WTC11 (cell line): ENCODE measurements at regions not wholly inside any gene's neighbourhood (a gene's known extent, or its start where the extent isn't known, plus 50 kb on each side); places are given as distances from the start of the nearest gene placed in this dataset.

Source experiments
- ATAC-seq: fragments of 200-7000 bp; cut with Tn5 transposase; 2 replicates; pipeline ENCODE4 v1.10.0; 2021; ENCODE audit warnings: mild to moderate bottlenecking, moderate library complexity
- CTCF ChIA-PET: fragments of 300-600 bp; sonication (Branson Sonifier 250); formaldehyde crosslinking; loops from one replicate; lab custom pipeline; 2021; ENCODE audit warnings: antibody characterized with exemption; lab: Charles Lee
- POLR2A ChIA-PET: fragments of 350-600 bp; sonication (Branson Sonifier 250); formaldehyde crosslinking; loops from one replicate; lab custom pipeline; 2021; ENCODE audit warnings: antibody characterized with exemption; lab: Charles Lee
- DNase-seq: peaks from one replicate; pipeline ENCODE4 v3.0.0; 2021; ENCODE audit warnings: low spot score
- H3K27ac Mint-ChIP-seq: 2 replicates; pipeline ENCODE4 v1.8.0; 2021; ENCODE audit warnings: mixed read lengths
- H3K27me3 Mint-ChIP-seq: 2 replicates; pipeline ENCODE4 v1.8.0; 2021; ENCODE audit warnings: low read depth, mild to moderate bottlenecking, moderate library complexity, mixed read lengths
- H3K36me3 Mint-ChIP-seq: 2 replicates; pipeline ENCODE4 v1.8.0; 2021; ENCODE audit warnings: mixed read lengths
- H3K4me1 Mint-ChIP-seq: 2 replicates; pipeline ENCODE4 v1.8.0; 2022; ENCODE audit warnings: mixed read lengths
- H3K4me3 Mint-ChIP-seq: 2 replicates; pipeline ENCODE4 v1.8.0; 2021; ENCODE audit warnings: mild to moderate bottlenecking, moderate library complexity, mixed read lengths
- H3K9me3 Mint-ChIP-seq: 2 replicates; pipeline ENCODE4 v1.8.0; 2021; ENCODE audit warnings: mixed read lengths
- ATF2 ChIP-seq: sonication (generic); formaldehyde crosslinking; IDR thresholded peaks from 2 replicates; pipeline ENCODE4 v1.8.1; 2022; ENCODE audit warnings: low read depth, missing genetic modification reagents, borderline replicate concordance
- ATF6 ChIP-seq: sonication (generic); formaldehyde crosslinking; IDR thresholded peaks from 2 replicates; pipeline ENCODE4 v1.8.1; 2023; ENCODE audit warnings: mild to moderate bottlenecking, missing genetic modification reagents
- CBFB ChIP-seq: sonication (generic); formaldehyde crosslinking; IDR thresholded peaks from 2 replicates; pipeline ENCODE4 v1.8.1; 2022; ENCODE audit warnings: mild to moderate bottlenecking, low read depth, missing genetic modification reagents
- ETV6 ChIP-seq: sonication (generic); formaldehyde crosslinking; IDR thresholded peaks from 2 replicates; pipeline ENCODE4 v1.8.1; 2022; ENCODE audit warnings: mild to moderate bottlenecking, missing genetic modification reagents
- FOXJ3 ChIP-seq: sonication (generic); formaldehyde crosslinking; IDR thresholded peaks from 2 replicates; pipeline ENCODE4 v1.9.0; 2021; ENCODE audit warnings: missing genetic modification reagents, mild to moderate bottlenecking, borderline replicate concordance
- FOXP1 ChIP-seq: sonication (generic); formaldehyde crosslinking; IDR thresholded peaks from 2 replicates; pipeline ENCODE4 v1.8.0; 2022; ENCODE audit warnings: missing genetic modification reagents, mild to moderate bottlenecking, moderate library complexity, borderline replicate concordance
- NFYB ChIP-seq: sonication (generic); formaldehyde crosslinking; conservative IDR thresholded peaks from 2 replicates; pipeline ENCODE4 v1.8.0; 2022; ENCODE audit warnings: low read depth, missing genetic modification reagents
- NR1H2 ChIP-seq: sonication (generic); formaldehyde crosslinking; IDR thresholded peaks from 2 replicates; pipeline ENCODE4 v1.9.0; 2021; ENCODE audit warnings: mild to moderate bottlenecking, moderate library complexity, missing genetic modification reagents
- PRDM15 ChIP-seq: sonication (generic); formaldehyde crosslinking; IDR thresholded peaks from 2 replicates; pipeline ENCODE4 v1.8.0; 2022; ENCODE audit warnings: missing genetic modification reagents
- PRRX2 ChIP-seq: fragments of 250-450 bp; sonication (Bioruptor Pico); IDR thresholded peaks from 2 replicates; pipeline ENCODE4 v1.8.0; 2021; ENCODE audit warnings: mild to moderate bottlenecking
- STAT6 ChIP-seq: sonication (generic); formaldehyde crosslinking; conservative IDR thresholded peaks from 2 replicates; pipeline ENCODE4 v1.8.1; 2023; ENCODE audit warnings: mild to moderate bottlenecking, low read depth, missing genetic modification reagents, moderate library complexity
- TEAD1 ChIP-seq: sonication (generic); formaldehyde crosslinking; IDR thresholded peaks from 2 replicates; pipeline ENCODE4 v1.8.0; 2022; ENCODE audit warnings: mild to moderate bottlenecking, missing genetic modification reagents
- TEAD4 ChIP-seq: sonication (generic); formaldehyde crosslinking; IDR thresholded peaks from 2 replicates; pipeline ENCODE4 v1.8.0; 2022; ENCODE audit warnings: mild to moderate bottlenecking, missing genetic modification reagents
- USF2 ChIP-seq: sonication (generic); formaldehyde crosslinking; IDR thresholded peaks from 2 replicates; pipeline ENCODE4 v1.8.1; 2023; ENCODE audit warnings: mild to moderate bottlenecking, missing genetic modification reagents, moderate library complexity
- ZNF121 ChIP-seq: sonication (generic); formaldehyde crosslinking; IDR thresholded peaks from 2 replicates; pipeline ENCODE4 v1.8.0; 2023; ENCODE audit warnings: missing genetic modification reagents
- ZNF219 ChIP-seq: sonication (generic); formaldehyde crosslinking; IDR thresholded peaks from 2 replicates; pipeline ENCODE4 v1.8.0; 2023; ENCODE audit warnings: missing genetic modification reagents, mild to moderate bottlenecking, borderline replicate concordance
- ZNF232 ChIP-seq: sonication (generic); formaldehyde crosslinking; IDR thresholded peaks from 2 replicates; pipeline ENCODE4 v1.8.0; 2022; ENCODE audit warnings: mild to moderate bottlenecking, missing genetic modification reagents
- ZNF512 ChIP-seq: sonication (generic); formaldehyde crosslinking; IDR thresholded peaks from 2 replicates; pipeline ENCODE4 v1.8.1; 2022; ENCODE audit warnings: missing genetic modification reagents, borderline replicate concordance
- ZNF671 ChIP-seq: fragments of 250-450 bp; sonication (Bioruptor Pico); IDR thresholded peaks from 2 replicates; pipeline ENCODE4 v1.8.0; 2021; ENCODE audit warnings: mild to moderate bottlenecking
- TF ChIP-seq, protein P1 (sequence below): sonication (generic); formaldehyde crosslinking; IDR thresholded peaks from 2 replicates; pipeline ENCODE4 v1.8.0; 2022; ENCODE audit warnings: mild to moderate bottlenecking, missing genetic modification reagents

- TF ChIP-seq FOXJ3 (CRISPR knock-in tag) (no peak), NR1H2 (no peak), CBFB (no peak), ZNF121 (CRISPR knock-in tag) (no peak), FOXP1 (no peak), ZNF232 (CRISPR knock-in tag) (no peak), ATF6 (CRISPR knock-in tag) (no peak), STAT6 (no peak), ZNF512 (CRISPR knock-in tag) (no peak)
Measured at GRCh38 chr2:579961-580360, 97.2 kb downstream of the TMEM18 start (continued).

DNA sequence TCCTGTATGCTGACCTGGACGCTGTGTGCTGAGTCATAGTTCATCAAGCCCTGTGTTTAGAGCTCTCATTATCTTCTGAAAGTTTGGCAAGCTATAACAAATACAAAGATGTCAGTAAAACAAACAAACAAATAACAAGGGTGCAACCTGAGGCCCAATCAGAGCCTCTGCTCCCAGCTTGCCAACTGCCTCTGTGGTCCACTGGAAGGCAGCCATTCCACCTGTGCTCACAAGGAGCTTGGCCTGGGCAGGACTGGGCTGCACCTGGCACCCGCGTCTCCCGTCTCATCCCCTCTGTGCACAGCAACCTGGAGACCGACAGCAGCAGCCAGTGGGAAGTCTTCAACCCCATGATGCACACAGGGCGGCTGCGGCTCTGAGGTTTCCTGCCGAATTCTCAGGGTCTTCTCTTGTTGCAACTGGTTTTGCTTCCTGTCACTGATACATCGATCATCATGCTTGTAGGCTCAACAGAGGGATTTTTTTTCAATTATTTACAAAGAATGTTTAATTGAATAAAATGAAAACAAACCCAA lies 97.8 kb downstream of the TMEM18 start:
- Mint-ChIP-seq H3K9me3 (peaks cover 10% of the 10 kb centered on the region), H3K27ac (no peak overlapping the region), H3K36me3 (peaks cover 3% of the 10 kb centered on the region; the same call in 1 of the 2 replicates)
- ChIA-PET POLR2A (no interaction called here), CTCF (no interaction called here)
- ATAC-seq (no peak), DNase-seq (no peak)
- TF ChIP-seq FOXJ3 (CRISPR knock-in tag): no peak
- TF ChIP-seq PRRX2 (CRISPR knock-in tag): no peak
- no peak for TF ChIP-seq TEAD4 (CRISPR knock-in tag)
- TF ChIP-seq NFYB (CRISPR knock-in tag): no peak
- TF ChIP-seq, protein P1, sequence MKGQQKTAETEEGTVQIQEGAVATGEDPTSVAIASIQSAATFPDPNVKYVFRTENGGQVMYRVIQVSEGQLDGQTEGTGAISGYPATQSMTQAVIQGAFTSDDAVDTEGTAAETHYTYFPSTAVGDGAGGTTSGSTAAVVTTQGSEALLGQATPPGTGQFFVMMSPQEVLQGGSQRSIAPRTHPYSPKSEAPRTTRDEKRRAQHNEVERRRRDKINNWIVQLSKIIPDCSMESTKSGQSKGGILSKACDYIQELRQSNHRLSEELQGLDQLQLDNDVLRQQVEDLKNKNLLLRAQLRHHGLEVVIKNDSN: no peak
- TF ChIP-seq USF2 (CRISPR knock-in tag): no peak
- no peak for TF ChIP-seq ZNF671 (CRISPR knock-in tag)
- no peak for TF ChIP-seq FOXP1
- no peak for TF ChIP-seq TEAD1
- TF ChIP-seq PRDM15: no peak
- no peak for TF ChIP-seq ATF2 (CRISPR knock-in tag)
- no peak for TF ChIP-seq ZNF219 (CRISPR knock-in tag)
- TF ChIP-seq ETV6: no peak
- TF ChIP-seq, all 79 proteins: peak for 0
- Mint-ChIP-seq H3K4me1 (no peaks in the 10 kb centered on the region), H3K27me3 (peaks cover 4% of the 10 kb centered on the region), H3K4me3 (no peak overlapping the region)
